HL-60/S4 treated with retinoic acid at 250 ng/mL for 4 days and 3 days (cell line): ENCODE measurements at regions not wholly inside any gene's neighbourhood (a gene's known extent, or its start where the extent isn't known, plus 50 kb on each side); places are given as distances from the start of the nearest gene placed in this dataset.

ENCODE experiments used
- in situ Hi-C: fragments of 300-500 bp; cut with MboI; formaldehyde crosslinking; loops from 2 replicates; pipeline ENCODE4 v1.7.0; 2022; ENCODE audit warnings: low sequenced_read_pairs

DNA sequence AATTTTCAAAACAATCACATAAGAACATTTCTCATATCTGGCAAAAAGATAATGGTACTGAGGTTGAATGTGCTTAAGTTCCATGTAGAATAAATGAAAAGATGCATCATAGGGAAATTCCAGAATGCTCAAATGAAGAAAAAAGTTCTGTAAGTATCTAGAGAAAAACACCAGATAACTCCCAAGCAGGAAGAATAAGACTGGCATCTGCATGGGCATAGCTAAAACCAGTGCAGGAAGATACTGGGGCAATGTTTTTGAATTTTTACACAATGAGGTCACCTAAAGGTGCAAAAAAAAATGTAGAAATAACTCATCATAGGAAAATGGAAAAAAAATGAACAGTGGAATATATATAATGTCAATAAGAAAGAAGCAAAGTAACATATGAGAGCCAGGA, 275.2 kb downstream of the BAMBI start:
- in situ Hi-C loops = no loop called here

DNA sequence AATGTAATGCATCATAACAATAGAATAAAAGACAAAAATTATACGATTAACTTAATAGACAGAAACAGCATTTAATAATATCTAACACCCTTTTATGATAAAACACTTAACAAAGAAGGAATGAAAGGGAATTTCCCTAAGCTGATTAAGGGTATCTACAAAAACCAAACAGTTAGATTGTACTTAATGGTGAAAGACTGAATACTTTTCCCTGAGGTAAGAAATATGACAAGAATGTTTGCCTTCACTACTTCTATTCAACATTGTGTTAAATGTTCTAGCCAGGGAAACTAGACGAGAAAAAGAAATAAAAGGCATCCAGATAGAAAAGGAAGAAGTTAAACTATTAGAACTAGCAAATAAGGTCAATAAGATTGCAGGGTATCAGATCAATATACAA, 276.9 kb downstream of the BAMBI start:
- in situ Hi-C loops = no loop called here

DNA sequence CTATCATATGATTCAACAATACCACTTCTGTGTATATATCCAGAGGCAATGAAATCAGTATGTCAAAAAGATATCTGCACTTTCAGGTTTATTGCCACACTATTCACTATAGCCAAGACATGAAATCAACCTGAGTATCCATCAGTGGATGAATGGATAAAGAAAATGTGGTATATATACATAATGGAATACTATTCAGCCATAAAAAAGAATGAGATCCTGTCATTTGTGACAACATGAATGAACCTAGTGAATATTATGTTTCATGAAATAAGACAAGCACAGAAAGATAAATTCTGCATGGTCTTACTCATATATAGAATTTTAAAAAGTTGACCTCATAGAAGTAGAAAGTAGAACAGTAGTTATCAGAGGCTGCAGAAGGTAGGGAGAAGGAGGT, 281.1 kb downstream of the BAMBI start:
- in situ Hi-C loops = no loop called here

DNA sequence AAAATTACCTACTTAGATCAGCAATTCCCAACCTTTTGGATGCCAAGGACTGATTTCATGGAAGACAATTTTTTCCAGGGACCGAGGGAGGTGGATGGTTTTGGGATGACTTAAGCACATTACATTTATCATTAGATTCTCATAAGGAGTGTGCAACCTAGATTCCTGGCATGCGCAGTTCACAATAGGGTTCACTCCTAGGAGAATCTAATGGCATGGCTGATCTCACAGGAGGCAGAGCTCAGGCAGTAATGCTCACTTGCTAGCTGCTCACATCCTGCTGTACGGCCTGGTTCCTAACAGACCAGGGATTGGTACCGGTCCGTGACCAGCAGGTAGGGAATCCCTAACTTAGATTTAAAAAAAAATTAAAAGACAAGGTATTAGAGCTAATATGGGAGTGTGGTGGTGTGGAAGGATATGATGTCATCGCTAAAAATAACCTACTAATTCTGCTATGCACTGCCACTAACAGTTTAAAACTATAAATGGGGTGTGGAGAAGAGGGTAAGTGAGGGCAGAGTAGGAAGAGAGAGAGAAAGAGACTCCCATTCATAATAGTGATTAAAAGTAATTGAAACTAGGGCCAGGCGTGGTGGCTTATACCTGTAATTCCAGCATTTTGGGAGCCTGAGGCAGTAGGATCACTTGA, 282.7 kb downstream of the BAMBI start:
- in situ Hi-C loops = no loop called here

DNA sequence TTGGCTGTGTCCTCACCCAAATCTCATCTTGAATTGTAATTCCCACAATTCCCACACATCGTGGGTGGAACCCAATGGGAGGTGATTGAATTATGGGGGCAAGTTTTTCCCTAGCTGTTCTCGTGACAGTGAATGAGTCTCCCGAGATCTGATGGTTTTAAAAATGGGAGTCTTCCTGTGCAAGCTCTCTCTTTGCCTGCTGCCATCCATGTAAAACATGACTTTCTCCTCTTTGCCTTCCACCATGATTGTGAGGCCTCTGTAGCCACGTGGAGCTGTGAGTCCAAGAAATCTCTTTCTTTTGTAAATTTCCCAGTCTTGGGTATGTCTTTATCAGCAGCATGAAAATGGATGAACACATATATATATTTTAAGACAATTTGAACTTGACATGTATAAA, 285.4 kb downstream of the BAMBI start:
- in situ Hi-C loops = no loop called here

GRCh38 chr10:28963539-28964221, 286.4 kb downstream of the BAMBI start:
- in situ Hi-C loops = no loop called here

DNA sequence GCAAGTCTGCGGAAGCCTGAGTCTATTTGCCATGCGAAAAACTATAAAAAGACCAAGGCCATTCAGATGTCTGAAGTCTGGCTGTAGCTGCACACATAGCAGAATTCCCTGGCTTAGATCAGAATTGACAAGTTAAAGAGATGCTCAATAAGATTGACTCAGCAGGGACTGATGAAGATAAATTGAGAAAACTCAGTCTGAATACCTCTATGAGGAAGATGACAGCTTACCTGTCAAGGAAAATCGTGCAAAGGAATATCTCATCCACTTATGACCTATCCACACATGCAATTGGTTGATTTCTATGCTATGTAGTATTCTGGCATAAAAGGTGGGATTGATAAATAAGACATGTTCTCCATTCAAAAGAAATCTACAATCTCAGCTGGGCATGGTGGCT, 288.6 kb downstream of the BAMBI start:
- in situ Hi-C loops = no loop called here

DNA sequence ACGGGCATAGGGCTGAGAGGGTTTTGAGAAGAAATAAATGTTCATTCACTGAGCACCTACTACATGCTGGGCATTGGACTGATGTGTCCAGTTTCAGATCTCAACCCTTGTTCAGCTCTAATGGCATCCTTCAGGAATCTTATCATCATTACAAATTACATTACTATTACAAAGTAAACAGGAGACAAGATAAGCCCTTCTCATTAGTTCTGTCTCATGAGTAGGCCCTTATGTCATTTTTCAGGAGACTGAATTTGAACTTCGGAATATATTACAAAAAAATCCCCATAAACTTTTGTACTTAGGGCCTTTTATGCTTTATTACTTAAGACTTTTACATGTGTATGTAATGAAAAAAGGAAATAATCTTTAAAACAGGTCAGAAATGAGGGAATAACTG, 289.7 kb downstream of the BAMBI start:
- in situ Hi-C loops = no loop called here

DNA sequence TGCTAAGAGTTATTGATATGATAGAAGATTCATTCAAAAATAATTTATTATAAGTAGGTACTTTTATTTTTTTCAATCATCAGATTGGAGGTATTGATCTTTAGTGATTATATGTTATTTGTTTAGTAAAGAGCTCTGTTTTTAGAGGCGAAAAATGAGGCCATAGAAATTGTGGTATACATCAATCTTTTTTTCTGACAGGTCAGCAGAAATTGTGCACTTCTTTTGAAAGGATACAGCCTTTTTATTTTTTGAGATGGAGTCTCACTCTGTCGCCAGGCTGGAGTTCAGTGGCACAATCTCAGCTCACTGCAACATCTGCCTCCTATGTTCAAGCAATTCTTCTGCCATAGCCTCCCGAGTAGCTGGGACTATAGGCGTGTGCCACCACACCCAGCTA, 292.1 kb downstream of the BAMBI start:
- in situ Hi-C loops = no loop called here

DNA sequence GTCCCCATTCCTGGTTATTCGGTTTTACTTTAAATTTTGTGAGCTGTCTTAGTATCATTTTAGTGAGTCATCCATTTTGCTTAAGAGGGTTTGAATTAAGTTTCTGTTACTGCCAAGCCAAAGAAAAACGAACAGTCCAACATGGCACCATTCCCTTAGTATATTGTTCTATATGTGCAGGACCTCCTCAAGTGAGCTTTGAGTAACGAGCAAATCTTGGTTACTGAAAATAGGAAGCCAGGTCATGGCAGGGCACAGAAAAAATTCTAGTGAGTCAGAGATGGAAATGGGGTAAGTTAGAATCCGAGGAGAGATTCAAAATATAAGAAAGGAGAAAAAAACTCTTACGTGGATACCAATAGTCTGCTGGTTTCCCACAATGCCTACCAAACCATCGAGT, 292.9 kb downstream of the BAMBI start:
- in situ Hi-C loops = no loop called here

- in situ Hi-C loops = no loop called here
Observed at GRCh38 chr10:28971255-28971654, 293.9 kb downstream of the BAMBI start.

DNA sequence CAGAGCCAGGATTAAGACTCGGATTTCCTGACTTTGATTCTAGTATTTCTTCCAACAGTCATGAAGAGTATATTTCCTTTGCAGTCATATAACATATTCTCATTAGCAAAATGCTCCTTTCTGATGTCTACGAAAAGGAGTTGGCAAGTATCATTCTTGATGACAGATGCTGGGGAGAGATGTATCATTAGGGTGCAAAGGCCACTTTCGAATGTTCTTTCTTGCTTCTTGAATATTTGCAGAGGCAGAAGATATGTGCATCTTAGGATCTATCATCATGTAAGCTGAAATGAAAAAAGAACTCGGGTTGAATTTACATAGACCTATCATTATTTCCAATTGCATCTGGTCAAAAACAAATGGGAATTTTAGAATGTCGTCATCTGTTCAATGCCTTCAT, 294.4 kb downstream of the BAMBI start:
- in situ Hi-C loops = no loop called here

DNA sequence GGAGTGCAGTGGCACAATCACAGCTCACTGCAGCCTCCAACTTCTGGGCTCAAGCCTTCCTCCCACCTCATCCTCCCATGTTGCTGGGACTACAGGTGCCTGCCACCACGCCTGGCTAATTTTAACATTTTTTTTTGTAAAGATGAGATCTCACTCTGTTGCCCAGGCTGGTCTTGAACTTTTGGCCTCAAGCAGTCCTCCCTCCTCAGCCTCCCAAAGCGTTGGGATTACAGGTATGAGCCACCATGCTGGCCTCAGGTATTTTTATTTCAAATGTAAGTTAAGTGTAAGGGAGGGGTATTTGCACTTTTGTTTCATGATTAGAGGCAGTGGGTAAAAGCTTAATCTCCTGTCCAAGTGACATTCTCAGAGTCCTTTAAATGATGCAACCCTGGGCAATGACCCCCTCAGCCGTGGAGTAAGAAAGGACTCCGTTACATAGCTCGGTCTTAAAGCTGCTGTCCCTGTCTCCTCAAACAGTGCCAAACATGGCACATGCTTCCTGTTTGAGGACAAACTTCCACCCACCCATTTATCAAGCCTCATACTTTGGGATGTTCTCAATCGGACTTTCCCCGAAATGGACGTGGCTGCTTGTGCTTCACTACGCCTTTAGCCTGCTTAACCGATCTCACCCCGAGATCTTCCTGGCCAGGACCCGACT, 296.1 kb downstream of the BAMBI start:
- in situ Hi-C loops = no loop called here

- in situ Hi-C loops = no loop called here
Observed at GRCh38 chr10:28975891-28976531, 298.7 kb downstream of the BAMBI start.

- in situ Hi-C loops = no loop called here
Observed at GRCh38 chr10:28977518-28977917, 300.2 kb downstream of the BAMBI start.

- in situ Hi-C loops = no loop called here
Observed at GRCh38 chr10:28980264-28980663, 302.9 kb downstream of the BAMBI start.

GRCh38 chr10:28981007-28981406, 303.7 kb downstream of the BAMBI start:
- in situ Hi-C loops = no loop called here

DNA sequence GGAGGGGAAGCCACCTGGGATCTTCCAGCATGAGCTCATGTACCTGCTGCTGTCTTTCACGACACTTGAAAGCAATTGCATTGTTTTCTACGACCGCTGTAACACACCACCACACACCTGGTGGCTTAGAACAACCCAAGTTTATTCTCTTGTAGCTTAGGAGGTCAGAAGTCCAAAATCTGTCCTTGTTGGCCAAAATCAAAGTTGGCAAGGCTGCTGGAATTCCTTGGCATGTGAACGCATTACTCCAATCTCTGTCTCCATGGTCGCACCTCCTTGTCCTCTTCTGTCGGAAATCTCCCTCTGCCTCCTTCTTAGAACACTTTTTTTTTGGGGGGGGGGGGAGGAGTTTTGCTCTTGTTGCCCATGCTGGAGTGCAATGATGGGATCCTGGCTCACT, 305.7 kb downstream of the BAMBI start:
- in situ Hi-C loops = no loop called here

DNA sequence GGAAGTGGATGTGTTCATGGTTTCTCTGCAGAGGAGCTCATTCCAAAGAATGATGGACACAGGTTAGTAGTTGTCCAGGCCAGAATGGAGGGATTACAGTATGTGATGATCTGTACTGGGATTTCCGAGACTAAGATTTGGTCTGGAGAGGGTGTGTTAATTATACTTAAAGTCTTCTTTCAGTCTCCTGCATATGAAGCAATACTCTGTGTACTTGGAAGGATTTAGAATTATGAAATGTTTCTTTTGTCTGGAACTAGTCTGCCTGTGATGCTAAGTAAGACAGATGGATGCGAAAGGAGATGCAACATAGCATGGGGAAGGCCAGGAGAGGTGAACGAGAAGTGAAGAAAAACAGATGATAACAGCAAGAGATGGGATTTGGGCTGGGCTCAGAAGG, 305.1 kb upstream of the LYZL1 start:
- in situ Hi-C loops = no loop called here

GRCh38 chr10:28984431-28984830, 304.4 kb upstream of the LYZL1 start:
- in situ Hi-C loops = no loop called here

GRCh38 chr10:28985137-28985885, 303.6 kb upstream of the LYZL1 start:
- in situ Hi-C loops = no loop called here
